Left kidney (tissue), 1 donor: ENCODE measurements at regions not wholly inside any gene's neighbourhood (a gene's known extent, or its start where the extent isn't known, plus 50 kb on each side); places are given as distances from the start of the nearest gene placed in this dataset.

Source experiments
- DNase-seq: peaks from one replicate; pipeline ENCODE4 v3.0.0-alpha.2; 2013

DNA sequence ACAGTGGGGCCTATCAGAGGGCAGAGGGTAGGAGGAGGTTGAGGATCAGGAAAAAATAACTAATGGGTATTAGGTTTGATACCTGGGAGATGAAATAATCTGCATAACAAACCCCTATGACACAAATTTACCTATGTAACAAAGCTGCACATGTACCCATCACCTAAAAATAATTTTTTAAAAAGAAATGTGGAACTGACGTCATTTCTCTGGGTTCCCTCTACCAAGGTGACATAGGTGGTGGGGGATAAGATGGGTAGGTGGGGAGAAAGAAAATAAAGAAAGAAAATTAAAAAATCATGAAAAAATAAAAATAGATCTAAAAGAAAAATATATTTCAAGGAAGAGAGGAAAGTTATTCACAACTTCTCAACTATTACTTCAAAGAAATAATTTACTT lies 153.1 kb upstream of the SORCS1 start:
- DNase-seq, result no peak

DNA sequence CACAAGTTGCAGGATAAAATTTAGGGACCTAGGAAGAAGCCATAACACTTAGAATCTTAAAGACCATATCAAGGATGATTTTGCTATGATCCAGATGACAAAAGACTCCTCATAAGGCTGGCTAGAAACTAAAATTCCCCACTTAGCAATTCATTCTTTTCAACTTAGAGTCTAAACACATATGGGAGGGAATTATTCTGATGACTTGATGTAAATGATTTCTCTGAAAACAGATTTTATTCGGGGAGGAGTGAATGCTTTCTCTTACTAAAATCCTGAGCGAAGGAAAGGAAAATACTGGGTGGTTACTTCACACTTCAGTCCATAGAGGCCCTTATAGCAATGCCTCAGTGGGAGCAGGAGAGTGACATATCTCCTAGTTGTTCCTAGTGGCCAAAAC lies 138.7 kb upstream of the SORCS1 start:
- no peak for DNase-seq

DNA sequence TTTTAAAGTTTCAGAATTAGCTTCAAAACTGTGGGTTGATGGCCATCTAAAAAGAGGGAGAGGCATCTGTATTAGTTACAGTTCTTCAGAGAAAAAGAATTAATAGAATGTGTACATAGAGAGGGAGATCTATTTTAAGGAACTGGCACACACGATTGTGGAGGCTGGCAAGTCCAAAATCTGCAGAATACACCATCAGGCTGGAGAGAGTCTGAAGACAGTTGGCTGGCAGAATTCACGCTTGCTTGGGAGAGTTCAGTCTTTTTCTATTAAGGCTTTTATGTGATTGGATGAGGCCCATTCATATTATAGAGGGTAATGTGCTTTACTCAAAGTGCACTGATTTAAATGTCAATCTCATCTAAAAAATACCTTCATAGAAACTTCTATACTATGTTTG lies 135.1 kb upstream of the SORCS1 start:
- no peak for DNase-seq

DNA sequence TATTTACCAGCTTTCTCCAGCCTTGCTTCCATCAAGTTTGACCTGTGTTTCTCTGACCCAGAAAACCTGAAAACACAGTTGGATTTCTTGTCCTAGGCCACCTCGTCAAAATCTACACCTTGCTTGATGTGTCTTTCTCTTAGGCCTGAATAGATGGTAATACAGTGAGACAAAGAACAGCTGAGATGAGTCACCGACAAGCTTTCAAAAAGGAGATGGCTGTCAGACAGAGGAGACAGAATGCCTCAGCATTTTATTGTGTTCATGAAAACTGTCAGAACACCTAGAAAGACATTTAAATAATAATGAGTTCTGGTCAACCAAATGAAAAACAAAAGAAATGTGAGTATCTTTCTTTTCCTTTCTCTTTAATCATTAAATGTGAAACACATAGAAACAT lies 119.7 kb upstream of the SORCS1 start:
- no peak for DNase-seq

DNA sequence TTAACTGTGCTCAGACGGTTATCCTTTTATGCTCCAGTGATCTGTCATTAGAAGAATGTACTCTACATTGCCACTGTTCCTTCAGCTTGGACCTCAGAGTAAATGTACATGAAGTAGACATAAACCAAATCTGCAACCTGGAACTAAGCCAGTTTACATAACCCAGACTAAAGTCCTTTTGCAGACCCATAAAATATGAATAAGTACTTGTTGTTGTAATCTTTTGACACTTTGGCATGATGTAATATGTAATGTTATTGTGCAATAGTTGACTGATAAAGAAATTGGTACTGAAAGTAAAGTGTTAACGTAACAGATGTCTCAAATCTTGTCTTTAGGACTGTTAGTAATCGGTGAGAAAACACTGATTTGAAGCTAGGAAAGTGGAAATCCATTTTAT lies 115.8 kb upstream of the SORCS1 start:
- no peak for DNase-seq

DNA sequence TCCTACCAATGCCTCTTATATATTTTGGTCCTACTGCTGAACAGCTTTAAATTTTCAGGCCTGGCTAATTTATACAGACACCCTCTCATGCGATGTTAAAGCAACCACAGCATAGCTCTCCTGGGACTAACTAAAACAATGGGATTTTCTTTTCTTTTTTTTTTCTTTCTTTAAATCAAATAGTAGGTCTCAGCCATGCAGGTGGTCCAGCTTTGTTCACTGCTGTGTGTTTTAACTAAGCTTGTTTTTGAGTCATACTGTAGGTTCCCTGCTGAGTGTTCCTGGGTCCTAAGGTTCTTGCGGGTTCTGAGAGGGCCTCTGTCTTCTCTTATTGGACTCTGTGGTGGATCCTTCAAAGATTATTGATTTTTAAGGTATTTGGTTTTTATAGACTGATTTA lies 113.1 kb upstream of the SORCS1 start:
- no peak for DNase-seq

DNA sequence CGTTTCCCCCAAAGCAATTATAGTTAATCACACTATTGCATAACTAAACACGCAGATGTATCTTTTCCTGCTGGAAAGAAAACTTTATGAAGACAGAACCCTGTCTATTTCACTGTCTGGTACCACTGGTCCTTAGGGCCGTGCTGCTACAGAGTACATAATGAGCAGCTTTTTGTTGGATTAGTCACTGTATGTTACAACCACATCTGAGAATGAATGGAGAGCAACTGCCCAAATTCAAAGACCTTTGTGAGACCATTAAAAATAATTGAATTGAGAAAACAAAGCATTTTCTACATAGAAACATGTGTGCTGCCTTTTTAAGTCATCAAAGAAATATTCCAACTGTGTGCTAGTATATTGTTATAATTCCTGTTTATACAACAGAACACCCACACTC lies 111.3 kb upstream of the SORCS1 start:
- no peak for DNase-seq

DNA sequence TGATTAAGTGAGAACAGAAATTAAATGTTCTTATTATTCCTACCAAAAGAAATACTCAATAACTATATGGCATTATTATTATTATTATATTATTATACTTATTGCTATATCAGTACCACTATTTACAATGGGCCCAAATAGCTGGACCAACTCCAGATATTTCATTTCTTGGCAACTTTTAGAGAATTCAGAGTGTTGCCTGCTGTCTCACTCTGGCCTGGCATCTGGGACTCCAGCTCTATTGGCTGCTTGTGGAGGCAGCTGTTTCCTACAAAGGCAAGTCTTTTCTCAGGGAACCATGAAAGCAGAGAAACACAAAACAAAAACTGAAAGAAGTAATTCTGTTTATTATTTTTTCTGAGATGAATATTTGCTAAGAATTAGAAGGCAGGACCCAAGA lies 105.1 kb upstream of the SORCS1 start:
- no peak for DNase-seq

DNA sequence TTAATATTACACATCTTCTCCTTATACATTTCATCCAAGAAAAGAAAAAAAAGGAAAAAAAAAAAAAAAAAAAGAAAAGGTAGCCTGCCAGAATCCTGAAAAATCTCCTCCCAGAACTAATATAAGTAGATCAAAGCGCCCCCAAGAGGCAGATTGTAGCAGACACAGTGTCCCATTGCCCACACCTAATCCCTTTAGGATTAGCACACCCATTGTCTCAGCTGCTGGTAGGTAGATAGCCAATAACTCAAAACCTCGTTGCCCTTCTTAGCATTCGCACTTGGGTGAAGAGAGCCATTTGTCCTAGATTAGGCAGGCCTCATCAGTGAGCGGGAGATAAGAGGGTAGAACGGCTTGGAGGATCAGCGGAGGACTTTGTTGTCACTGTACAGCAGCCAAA lies 100.2 kb upstream of the SORCS1 start:
- DNase-seq, result no peak

DNA sequence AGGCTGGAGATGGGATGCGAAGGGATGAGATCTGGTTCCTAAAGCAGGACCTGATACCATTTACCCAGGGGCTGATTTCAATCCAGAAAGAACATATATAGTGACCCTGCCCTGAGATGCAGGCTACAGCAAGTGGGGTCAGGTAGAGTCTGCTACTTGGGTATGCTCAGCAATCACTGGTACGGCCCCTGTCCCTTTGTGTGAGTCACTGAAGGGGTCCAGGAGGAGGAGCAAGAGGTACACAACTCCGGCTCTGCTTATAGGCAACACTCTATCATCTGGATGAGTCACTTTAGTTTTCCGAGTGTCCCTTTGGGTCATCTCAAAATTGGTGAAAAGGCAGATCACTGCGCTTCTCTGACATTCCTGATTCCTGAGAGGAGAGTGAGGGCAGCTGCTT lies 79.6 kb upstream of the SORCS1 start:
- no peak for DNase-seq

DNA sequence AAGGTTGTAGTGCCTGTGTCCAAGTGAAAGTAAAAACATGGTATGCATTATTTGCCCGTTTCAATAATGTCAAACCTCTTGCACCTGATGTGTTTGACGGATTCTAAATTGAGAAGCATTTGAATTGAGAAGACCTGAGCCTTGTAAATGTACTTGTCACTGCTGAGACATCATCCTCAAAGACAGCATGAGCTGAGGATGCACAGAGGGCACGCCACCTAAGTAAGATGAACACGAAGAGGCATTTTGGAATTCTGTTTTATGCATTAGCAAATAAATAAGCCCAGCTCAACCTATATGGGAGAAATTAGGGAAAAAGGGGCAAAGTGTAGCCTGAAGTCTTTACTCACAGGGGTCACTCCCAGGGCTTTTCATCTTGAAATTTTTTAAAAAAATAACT lies 73.8 kb upstream of the SORCS1 start:
- no peak for DNase-seq

DNA sequence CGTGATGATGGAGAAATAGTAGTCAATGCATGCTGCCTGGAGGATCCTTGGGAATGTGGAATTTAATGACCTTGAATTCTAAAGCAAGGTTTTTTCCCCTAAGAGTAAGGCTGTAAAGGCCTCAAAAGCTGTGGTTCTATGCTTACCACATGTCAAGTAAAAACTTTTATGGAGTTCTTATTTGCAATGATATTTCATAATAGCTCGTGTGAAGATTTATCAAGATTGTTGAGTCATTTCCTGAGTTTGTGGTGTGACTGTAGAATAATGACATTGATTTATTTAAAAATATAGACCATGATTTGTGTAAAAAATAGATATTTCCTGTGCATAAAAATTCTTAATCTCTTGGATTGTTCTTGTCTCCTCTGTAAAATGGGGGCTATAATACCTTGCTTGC lies 67.5 kb upstream of the SORCS1 start:
- DNase-seq, result no peak

DNA sequence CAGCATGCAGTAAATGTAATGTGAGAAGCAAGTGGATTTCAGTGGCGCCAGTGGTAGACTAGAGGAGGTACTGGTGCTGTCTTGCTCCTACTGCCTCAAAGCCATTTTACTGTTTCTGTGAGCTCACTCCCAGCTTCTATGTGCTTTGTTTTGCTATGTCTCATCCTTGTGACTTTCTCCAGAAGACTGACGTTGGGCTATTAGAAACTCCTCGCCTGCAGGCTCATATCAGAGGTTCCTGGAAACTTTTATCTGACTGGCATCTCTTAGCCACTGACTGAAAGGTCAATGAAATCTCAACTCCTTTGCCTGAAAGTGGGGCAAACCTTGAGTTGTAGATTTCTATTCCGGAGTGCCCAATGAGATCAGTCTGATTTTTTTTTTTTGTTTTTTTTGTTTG lies 66.4 kb upstream of the SORCS1 start:
- no peak for DNase-seq

DNA sequence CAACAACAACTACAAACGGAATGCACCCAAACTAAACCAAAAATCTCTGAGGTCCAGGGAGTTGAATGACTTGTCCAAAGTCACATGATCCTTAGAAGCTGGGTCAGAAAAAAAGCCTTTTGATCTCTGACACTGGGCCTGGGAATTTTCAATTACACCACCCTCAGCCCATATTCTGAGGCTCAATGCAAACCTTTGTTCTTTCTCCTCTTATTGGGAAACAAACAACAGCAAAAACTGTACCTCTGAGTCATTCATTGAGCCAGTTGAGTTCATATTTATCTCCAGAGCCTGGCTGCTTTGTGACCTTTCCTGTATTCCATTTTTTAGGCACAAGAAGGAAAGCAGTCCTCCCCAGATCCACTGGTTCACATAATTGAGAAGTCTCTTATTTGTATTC lies 51.2 kb upstream of the SORCS1 start:
- DNase-seq, result no peak
